NCI-H2227 (cell line): ENCODE measurements at regions not wholly inside any gene's neighbourhood (a gene's known extent, or its start where the extent isn't known, plus 50 kb on each side); places are given as distances from the start of the nearest gene placed in this dataset.
"Not testable (repeated sequence)": the region's sequence is repeated elsewhere in the genome, so short reads cannot be mapped to it uniquely, and the experiment has no call there.

ENCODE experiments used
- DNase-seq: peaks from one replicate; lab custom pipeline; 2025; ENCODE audit not compliant: unreplicated experiment; lab: John Stamatoyannopoulos, UW

DNA sequence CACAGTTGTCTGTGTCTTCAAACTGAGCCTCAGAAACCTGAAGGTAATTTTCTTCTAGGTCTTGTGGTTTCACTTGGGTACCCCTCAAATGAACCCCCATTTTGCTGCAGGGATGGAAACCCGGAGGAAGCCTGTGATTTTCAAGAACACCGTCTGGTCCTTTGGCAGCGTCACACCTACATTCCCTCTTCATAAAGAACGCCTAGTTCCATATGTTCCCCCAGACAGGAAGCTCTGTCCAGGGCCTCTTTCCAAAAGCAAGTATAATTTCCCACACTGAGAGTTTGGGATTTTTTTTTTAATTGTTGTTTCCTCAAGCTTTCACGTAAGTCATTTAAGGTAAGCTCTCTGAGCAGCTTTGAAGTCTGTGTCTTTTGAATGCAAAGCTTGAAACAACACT, 515.0 kb downstream of the TMEM114 start:
- no peak for DNase-seq

DNA sequence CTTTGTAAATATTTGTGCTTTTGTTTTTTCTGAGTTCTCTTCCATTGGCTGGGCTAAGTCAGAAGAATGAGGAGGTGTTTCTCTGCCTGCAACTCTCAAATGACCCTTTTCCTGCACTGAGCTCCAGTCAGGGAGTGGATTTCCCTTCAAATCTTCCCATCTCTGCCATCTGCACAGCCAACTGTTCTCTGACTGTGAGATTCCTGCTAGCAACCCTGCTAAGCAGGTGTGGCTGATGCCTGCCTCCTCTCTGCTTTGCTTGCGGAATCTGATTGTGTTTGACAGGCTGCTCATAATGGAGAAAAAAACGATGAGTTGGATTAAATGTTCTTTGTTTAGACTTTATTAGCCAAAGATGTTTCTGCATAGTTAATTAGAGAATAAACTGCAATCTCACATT, 519.8 kb downstream of the TMEM114 start:
- DNase-seq = no peak

DNA sequence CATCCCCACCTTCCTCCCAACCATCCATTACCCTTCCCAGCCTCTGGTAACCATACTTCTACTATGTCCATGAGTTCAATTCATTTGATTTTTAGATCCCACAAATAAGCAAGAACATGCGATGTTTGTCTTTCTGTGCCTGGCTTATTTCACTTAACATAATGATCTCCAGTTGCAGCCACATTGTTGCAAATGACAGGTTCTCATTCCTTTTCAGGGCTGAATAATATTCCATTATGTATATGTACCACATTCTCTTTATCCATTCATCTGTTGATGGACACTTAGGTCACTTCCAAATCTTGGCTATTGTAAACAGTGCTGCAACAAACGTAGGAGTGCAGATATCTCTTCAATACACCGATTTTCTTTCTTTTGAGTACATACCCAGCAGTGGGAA, 522.1 kb downstream of the TMEM114 start:
- DNase-seq = not testable (repeated sequence)

DNA sequence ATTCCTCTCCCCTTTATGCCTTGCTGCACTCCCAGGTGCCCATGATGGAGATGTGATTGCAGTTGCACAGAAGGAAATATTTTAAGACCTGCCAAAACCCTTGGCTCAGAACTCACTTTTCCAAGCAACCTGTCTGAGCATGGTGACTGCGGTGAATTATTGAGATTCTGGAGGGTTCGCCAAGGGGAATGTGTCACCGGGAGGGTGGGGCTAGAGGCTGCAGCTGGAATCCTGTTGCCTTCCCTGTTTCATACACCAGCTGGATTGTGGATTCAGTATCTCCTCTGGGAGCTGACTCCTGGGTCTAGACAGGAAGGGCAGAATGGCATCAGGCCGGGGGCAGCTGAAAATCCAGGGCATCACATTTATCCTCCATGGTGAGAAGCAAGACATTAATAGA, 527.2 kb downstream of the TMEM114 start:
- DNase-seq = no peak

DNA sequence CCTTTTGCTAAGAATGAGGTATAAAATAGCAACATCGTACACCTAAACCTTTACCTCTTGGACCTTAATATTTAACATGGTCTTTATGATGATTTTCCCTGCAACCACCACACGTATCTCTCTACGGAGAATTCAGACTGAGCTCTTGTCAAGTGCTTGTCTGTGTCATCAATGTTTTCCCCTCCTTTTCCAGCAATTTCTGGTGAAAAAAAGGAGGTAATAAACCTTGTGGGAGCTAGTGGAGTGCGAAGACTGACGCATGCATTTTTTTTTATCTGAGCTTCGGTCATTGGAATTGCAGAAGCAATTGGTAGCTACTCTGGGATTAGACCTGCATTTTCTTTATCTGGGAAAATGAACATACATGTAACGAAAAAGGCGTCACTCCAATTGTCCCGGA, 527.6 kb downstream of the TMEM114 start:
- no peak for DNase-seq

DNA sequence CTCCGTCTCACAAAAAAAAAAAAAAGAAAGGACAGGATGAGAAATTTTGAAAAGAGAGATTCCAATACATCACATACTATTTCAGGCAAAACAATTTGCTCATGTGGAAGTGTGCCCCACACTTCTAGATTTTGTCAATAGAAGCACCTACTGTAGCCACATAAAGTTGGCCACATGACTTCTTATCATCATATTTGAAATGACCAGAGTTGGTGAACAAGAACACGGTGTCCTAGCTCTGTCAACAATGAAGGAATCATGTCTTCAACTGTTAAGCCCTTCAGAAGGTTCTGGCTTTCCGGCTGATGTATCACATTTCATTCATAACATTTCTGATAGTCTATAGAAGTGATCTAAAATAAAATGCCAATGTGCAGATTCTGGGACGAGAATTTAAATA, 534.5 kb downstream of the TMEM114 start:
- no peak for DNase-seq

DNA sequence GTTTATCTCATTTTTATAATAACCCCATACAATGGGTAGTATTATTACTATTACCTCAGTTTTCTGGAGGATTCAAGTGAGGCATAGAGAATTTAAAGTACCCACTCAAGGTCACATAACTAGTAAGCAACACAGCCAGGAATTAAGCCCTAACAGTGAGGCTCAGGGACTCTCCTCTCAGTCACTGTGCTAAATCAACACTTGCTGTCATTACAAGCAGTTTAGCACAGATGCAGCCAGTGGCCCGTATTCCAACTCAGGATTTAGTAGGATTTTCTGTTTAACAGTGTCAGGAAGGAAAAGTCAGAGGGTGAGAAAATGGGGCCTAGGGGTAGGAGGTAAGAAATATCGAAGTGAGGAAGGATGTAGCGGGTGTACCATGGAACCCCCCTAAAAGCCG, 536.9 kb downstream of the TMEM114 start:
- DNase-seq = no peak

DNA sequence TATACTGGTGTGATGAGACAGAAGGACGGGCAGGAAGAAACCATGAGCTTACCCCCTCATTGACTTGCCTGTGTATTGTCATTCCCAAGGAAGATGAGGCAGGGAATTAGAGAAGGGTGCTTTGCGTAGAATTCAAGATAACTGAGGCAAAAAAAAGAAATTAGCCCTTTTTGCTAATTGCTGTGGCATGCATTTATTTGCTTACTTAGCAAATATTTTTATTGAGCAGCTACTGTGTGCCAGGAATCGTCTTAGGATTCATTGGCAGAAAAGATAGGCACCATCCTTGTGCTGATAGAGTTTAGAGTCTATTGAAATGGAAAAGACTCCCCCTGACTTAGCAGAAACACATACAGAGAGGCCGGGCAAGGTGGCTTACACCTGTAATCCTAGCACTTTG, 541.9 kb downstream of the TMEM114 start:
- no peak for DNase-seq

DNA sequence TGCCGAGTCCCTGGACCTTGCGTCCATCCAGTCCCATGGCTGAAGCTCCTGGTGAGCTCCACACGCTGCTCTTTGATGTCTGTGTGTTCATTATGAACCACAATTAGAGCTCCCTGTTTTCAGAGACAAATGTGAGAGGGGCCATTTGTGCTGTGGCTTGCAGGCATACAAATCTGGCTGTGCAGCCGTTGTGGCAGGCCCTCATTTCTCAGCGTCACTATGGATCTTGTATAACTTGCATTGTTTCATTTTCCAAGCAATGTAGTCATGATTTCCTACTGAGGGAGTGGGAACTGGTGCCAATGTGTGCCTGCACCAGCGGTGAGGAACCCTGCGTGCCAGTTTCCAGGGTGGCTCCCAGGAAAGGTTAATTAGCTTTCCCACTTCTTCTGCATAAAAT, 542.6 kb downstream of the TMEM114 start:
- no peak for DNase-seq

DNA sequence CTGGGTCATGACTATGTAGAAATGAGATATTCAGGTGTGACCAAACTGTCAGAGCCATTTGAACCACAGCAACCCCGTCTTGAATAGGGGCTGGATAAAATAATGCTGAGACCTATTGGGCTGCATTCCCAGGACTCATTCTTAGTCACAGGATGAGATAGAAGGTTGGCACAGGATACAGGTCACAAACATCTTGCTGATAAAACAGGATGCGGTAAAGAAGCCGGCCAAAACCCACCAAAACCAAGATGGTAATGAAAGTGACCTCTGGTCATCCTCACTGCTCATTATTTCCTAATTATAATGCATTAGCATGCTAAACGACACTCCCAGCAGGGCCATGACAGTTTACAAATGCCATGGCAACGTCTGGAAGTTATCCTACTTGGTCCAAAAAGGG, 545.5 kb downstream of the TMEM114 start:
- DNase-seq = no peak

DNA sequence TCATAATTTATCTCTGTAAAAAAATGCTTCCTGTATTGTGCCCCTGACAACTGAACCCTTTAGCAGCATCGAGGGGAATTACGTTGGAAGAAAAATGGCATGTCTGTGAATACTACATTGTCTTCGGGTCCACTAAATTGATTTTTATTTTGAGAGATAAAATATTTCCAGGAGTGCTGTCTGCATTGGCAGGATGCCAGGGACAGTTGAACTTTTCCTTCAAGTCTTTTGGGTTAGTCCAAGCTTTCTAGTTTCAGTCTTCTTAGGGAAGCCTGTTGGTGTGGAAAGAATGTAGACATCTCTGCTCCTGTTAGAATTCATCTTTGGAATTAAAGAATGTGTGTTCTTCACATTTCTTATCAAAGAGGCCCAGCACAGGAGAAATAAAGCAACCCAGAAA, 557.9 kb downstream of the TMEM114 start:
- DNase-seq = peak; percentile 24

DNA sequence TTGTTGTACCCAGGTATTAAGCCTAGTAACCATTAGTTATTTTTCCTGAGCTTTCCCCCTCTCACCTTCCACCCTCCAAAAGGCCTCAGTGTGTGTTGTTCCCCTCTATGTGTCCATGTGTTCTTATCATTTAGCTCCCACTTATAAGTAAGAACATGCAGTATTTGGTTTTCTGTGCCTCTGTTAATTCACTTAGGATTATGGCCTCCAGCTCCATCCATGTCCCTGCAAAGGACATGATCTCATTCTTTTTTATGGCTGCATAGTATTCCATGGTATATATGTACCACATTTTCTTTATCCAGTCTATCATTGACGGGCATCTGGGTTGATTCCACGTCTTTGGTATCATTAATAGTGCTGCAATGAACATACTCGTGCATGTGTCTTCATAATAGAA, 560.3 kb downstream of the TMEM114 start:
- DNase-seq = not testable (repeated sequence)

DNA sequence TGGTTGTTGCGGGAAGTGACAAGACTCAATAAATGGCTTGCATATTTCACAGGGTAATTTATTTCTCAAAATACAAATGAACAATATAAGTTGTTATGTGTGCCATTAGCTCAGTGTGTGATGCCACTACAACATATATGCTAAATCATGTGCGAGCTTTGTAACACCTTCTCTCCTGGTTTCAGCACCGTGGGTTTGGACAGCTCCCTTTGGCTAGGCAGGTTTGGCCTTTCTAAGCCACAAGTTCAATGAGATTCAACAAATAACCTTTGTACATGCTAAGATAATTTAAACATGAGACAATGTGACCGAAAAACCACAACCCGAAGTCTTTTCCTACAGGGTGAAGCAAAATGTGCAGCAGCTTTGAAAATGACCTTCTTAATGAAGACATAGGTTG, 563.9 kb downstream of the TMEM114 start:
- no peak for DNase-seq

DNA sequence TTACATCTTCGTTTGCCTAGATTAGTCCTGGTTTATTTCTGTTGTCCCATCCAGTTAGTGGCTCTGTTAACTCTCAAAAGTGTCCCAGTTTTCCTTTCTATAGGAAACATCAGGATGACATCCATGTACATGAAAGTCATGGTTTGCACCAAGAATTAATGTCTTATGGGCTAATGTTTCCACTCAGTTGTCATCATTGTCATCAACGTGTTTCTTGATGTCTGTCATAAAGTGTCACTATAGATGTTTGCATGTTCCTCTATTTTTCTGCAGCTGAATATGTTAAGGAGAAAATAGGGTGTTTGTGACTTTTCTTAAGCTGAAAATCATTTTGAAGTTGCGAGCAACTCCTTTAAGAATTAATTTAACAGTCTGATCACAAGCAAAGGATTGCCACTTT, 567.0 kb downstream of the TMEM114 start:
- no peak for DNase-seq

DNA sequence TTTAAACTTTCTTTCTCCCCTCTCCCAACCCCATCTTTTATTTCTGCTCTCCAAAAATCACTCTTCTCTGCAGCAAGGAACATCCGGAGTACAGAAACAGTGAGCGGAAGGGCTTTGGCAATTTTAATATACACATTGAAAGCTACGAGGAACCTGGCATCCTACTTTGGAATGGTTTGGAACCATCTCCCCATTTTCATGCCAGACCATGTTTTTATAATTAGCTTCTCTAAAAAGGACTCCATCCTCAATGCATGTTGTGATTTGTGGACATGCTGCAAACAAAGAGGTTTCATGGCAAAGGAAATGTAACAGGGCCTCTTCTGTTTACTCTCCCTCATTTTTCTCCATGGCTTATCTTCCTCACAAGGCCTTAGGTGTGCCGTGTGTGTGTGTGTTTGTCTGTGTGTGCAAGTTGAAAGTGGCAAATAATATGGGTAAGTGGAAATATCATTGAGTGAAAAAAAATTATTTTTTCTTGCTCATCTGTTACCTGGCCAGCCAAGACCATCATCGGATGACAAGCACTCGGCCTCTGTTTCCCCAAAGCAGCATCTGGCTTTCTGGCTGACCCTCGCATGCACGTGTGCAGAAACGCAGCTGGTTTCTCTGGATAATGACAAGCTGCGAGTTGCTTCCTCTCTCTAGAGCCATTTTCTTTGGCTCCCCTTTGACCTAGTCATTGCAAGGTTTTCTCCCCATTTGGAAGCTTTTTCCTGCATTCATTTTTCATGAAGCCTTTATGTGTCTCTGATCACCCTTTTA, 585.0 kb downstream of the TMEM114 start:
- DNase-seq = peak; percentile 22

DNA sequence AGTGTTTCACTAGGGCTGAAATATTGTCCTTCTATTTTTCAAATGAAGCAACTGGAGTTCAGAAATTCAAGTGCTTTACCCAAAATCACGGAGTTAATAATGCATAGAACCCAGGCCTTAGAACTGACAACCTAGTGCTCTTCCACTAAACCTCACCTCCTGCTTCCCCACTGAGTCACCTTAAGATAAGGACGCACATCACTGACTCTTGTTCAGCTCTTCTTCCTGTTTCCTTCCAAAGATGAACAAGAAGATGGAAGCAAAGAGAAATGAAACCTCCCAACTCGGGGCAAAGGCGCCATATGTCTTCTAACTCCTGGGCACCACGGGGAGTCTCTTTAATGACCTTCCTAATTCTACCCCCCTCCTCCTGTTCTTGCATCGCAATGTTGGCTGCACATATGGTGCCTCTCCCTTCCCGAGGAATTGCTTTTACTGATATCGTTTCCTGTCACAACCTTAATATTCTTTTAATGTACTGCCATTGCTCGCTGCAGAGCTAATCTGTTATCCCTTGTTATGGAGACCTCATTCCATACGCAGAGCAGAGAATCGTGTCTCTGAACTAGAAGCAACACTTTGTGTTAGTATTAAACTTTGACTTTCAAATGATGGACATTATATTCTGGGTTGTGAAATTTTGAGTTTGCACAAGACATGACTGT, 591.4 kb downstream of the TMEM114 start:
- DNase-seq = no peak

DNA sequence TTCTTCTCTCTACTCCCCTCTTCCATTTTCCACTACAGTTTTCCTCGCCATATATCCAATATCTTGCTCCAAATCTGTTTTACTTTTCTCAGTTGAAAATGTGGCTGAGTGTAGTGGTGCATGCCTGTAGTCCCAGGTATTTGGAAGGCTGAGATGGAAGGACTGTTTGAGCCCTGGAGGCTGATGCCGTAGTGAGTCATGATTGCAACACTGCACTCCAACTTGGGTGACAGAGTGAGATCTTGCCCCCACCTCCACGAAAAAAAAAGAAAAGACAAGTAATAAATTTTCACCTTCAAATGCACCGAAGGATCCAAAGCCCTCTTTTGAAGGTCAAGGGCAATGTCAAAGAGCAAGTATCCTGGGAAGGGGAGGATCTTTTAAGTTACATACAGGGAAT, 592.3 kb downstream of the TMEM114 start:
- no peak for DNase-seq

DNA sequence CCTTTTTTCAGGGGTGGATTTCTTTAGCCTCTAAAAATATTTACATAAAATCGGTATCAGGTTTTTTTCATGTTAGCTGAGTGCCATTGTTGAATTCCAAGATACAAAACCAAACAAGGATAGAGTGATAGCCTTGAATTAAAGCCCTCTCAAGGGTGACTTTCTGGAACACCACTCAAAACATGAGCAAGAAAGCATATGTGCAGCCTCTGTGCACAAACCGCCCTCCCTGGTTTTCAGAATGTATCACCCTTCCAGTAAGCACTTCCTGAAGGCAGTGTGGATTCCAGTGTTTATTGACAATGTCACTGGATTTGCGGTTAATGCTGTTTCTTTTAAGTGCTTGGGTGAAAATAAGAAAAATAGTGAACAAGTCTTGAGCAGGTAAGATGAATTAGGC, 597.7 kb downstream of the TMEM114 start:
- no peak for DNase-seq

DNA sequence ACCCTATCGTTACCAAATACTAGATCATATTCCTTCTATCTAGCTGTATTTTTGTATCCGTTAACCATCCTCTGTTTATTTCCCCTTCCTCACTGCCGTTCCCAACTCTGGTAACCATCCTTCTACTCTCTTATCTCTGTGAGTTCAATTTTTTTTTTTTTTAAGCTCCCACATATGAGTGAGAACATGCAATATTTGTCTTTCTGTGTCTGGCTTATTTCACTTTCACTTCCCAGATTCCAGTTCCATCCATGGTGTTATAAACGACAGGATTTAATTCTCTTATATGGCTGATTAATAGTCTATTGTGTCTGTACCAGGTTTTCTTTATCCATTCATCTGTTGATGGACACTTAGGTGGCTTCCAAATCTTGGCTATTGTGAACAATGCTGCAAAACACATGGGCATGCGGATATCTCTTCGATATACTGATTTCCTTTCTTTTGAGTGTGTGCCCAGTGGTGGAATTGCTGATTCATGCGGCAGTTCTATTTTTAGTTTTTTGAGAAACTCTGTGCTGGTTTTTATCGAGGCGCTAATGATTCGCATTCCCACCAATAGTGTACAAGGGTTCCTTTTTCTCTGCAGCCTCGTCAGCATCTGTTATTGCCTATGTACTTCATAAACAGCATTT, 599.6 kb downstream of the TMEM114 start:
- DNase-seq = no peak

DNA sequence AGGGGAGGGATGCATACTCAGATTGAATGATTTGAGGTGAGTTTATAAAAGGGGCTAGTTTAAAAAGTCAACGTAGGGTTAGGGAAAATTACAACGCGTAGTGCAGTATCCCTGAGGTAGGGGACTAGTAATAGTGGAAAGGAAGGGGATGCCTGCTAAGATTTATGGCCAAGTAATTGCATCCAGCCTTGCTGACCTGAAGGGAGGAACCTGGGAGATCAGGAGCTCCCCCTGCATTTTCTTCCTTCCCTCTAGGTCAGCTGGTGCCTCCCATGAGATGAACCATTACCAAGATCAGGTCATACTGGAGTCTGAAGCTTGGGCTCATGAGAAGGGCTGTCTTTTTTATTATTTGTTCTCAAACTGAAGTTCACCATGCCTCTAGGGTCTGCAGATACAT, 606.6 kb downstream of the TMEM114 start:
- DNase-seq = no peak

DNA sequence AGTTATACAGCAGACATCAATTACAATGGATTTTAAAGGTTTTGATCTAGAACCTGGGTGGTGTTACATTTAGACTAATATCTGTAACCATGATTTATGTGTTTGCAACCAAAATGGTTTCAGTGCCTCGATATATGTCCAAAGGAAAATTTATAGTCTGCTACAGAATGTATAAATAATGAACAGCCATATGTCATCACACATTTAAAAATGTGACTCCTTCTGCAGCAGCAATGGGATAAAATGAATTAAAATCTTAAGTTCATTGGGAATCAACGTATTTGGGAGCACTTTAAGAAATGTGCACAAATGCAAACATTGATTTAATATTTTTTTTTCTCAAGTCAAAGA, 610.2 kb downstream of the TMEM114 start:
- no peak for DNase-seq

DNA sequence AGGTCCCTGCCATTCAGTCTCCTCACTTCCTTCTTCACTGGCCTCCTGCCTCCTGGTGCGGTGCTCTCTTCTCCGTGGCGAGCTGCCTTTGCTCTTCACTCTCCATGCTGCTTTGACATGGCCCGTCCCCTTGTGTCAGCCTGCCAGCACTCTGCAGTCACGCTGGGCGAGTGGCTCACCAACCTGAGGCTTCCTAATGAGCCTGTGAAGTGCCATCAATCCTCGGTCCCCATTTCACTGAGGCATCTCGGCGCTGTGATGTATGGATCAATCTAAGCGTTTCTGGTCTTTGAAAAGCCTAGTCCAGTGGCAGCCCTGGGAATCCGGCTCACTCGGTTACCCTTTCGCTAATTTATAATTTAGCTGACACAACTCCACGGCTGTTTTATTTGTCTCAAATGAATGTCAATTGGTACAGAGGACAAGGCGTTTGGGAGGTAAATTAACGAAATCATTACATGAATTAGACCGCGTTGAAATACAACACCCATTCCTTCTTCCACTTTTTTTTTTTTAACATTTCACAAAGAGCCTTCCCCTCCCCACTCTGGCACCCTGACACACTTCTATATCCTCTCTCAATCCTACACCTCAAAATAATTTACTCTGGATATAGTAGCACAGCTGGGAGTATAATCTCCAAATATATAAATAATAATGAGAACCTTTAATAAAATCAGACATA, 610.7 kb downstream of the TMEM114 start:
- no peak for DNase-seq
